Neural progenitor cell (in vitro differentiated cells): ENCODE measurements at regions not wholly inside any gene's neighbourhood (a gene's known extent, or its start where the extent isn't known, plus 50 kb on each side); places are given as distances from the start of the nearest gene placed in this dataset.

Source experiments
- DNase-seq: peaks from one replicate; pipeline ENCODE4 v3.0.0-alpha.2; 2016; ENCODE audit warnings: low spot score
- H2AFZ ChIP-seq: fragments of 200-600 bp; sonication (generic); replicated peaks from 2 replicates; pipeline ENCODE4 v1.6.1; 2016; ENCODE audit warnings: antibody characterized with exemption
- H3F3A ChIP-seq: fragments of 200-600 bp; sonication (generic); 2 replicates; pipeline ENCODE4 v1.6.1; 2016; ENCODE audit warnings: antibody characterized with exemption, low read depth
- H3K27ac ChIP-seq: fragments of 200-600 bp; sonication (generic); 2 replicates; pipeline ENCODE4 v1.5.1; 2016; ENCODE audit warnings: mild to moderate bottlenecking
- H3K27me3 ChIP-seq: fragments of 200-600 bp; sonication (generic); 2 replicates; pipeline ENCODE4 v1.6.1; 2016; ENCODE audit warnings: mild to moderate bottlenecking, moderate library complexity
- H3K36me3 ChIP-seq: fragments of 200-600 bp; sonication (generic); 2 replicates; pipeline ENCODE4 v1.5.1; 2016
- H3K4me1 ChIP-seq: fragments of 200-600 bp; sonication (generic); 2 replicates; pipeline ENCODE4 v1.6.1; 2016; ENCODE audit warnings: mixed run types
- H3K4me2 ChIP-seq: fragments of 200-600 bp; sonication (generic); 2 replicates; pipeline ENCODE4 v1.6.1; 2016
- H3K4me3 ChIP-seq: fragments of 200-600 bp; sonication (generic); 2 replicates; pipeline ENCODE4 v1.5.1; 2016
- H3K79me2 ChIP-seq: fragments of 200-600 bp; sonication (generic); 2 replicates; pipeline ENCODE4 v1.6.1; 2016; ENCODE audit warnings: low read depth
- H3K9ac ChIP-seq: fragments of 200-600 bp; sonication (generic); 2 replicates; pipeline ENCODE4 v1.6.1; 2016
- H3K9me3 ChIP-seq: fragments of 200-600 bp; sonication (generic); 2 replicates; pipeline ENCODE4 v1.5.1; 2016; ENCODE audit warnings: low read depth
- H4K20me1 ChIP-seq: fragments of 200-600 bp; sonication (generic); 2 replicates; pipeline ENCODE4 v1.6.1; 2016; ENCODE audit warnings: low read depth
- H3K27ac Mint-ChIP-seq: 3 replicates; pipeline ENCODE4 v1.8.0; 2021; ENCODE audit warnings: mixed read lengths
- H3K27me3 Mint-ChIP-seq: 2 replicates; pipeline ENCODE4 v1.8.0; 2022; ENCODE audit warnings: low read depth, mild to moderate bottlenecking, inconsistent platforms, moderate library complexity, mixed read lengths; ENCODE audit not compliant: insufficient read depth
- H3K36me3 Mint-ChIP-seq: 3 replicates; pipeline ENCODE4 v1.8.0; 2021; ENCODE audit warnings: mixed read lengths
- H3K4me1 Mint-ChIP-seq: 3 replicates; pipeline ENCODE4 v1.8.0; 2021; ENCODE audit warnings: mixed read lengths
- H3K4me3 Mint-ChIP-seq: 3 replicates; pipeline ENCODE4 v1.8.0; 2021; ENCODE audit warnings: mild to moderate bottlenecking, moderate library complexity, mixed read lengths
- H3K9me3 Mint-ChIP-seq: 3 replicates; pipeline ENCODE4 v1.8.0; 2020; ENCODE audit warnings: mixed read lengths
- CTCF ChIP-seq: fragments of 200-600 bp; sonication (generic); IDR thresholded peaks from 2 replicates; pipeline ENCODE4 v1.5.1; 2017; ENCODE audit warnings: antibody characterized with exemption, mild to moderate bottlenecking
- EZH2 ChIP-seq: fragments of 200-600 bp; sonication (generic); IDR thresholded peaks from 2 replicates; pipeline ENCODE4 v1.6.1; 2017; ENCODE audit warnings: antibody characterized with exemption, mild to moderate bottlenecking, moderate library complexity
- EZH2phosphoT487 ChIP-seq: fragments of 200-600 bp; sonication (generic); IDR thresholded peaks from 2 replicates; pipeline ENCODE4 v1.6.1; 2017; ENCODE audit warnings: antibody characterized with exemption

GRCh38 chr13:63129995-63130394, 1714.3 kb upstream of the PCDH20 start:
- H3K27ac Mint-ChIP-seq: no peak overlapping the region
- Histone ChIP-seq H3K9me3 (no peaks in the 10 kb centered on the region), H3K4me2 (no peak overlapping the region), H2AFZ (no peak overlapping the region), H3K27me3 (no peaks in the 10 kb centered on the region), H3K36me3 (no peaks in the 10 kb centered on the region), H3K9ac (no peak overlapping the region), H3K79me2 (no peaks in the 10 kb centered on the region), H3K4me3 (no peak overlapping the region), H3K27ac (no peak overlapping the region), H3K4me1 (peaks cover 2% of the 10 kb centered on the region), H4K20me1 (no peaks in the 10 kb centered on the region), H3F3A (no peaks in the 10 kb centered on the region)
- DNase-seq: no peak
- no peaks in the 10 kb centered on the region for H3K36me3 Mint-ChIP-seq
- no peaks in the 10 kb centered on the region for H3K9me3 Mint-ChIP-seq
- H3K4me1 Mint-ChIP-seq: peaks cover 10% of the 10 kb centered on the region
- no peak overlapping the region for H3K4me3 Mint-ChIP-seq
- H3K27me3 Mint-ChIP-seq: no peaks in the 10 kb centered on the region
- TF ChIP-seq CTCF (no peak), EZH2phosphoT487 (no peak), EZH2 (no peak)

GRCh38 chr13:63128716-63129115, 1713.1 kb upstream of the PCDH20 start:
- H3K27ac Mint-ChIP-seq: no peak overlapping the region

GRCh38 chr13:63124863-63125262, 1709.2 kb upstream of the PCDH20 start:
- no peak overlapping the region for H3K4me3 ChIP-seq
- Mint-ChIP-seq H3K36me3 (no peaks in the 10 kb centered on the region), H3K4me1 (peaks cover 7% of the 10 kb centered on the region), H3K4me3 (no peak overlapping the region), H3K27me3 (no peaks in the 10 kb centered on the region), H3K27ac (no peak overlapping the region), H3K9me3 (no peaks in the 10 kb centered on the region)
- H3K9ac ChIP-seq: no peak overlapping the region
- H3K27me3 ChIP-seq: no peaks in the 10 kb centered on the region
- peaks cover 2% of the 10 kb centered on the region for H3K4me1 ChIP-seq
- no peak for DNase-seq
- no peaks in the 10 kb centered on the region for H3F3A ChIP-seq
- H2AFZ ChIP-seq: no peak overlapping the region
- no peak for TF ChIP-seq EZH2phosphoT487
- peak; percentile 65 for TF ChIP-seq CTCF
- H3K9me3 ChIP-seq: no peaks in the 10 kb centered on the region
- H3K36me3 ChIP-seq: no peaks in the 10 kb centered on the region
- no peak overlapping the region for H3K4me2 ChIP-seq
- H3K27ac ChIP-seq: no peak overlapping the region
- no peaks in the 10 kb centered on the region for H4K20me1 ChIP-seq
- H3K79me2 ChIP-seq: no peaks in the 10 kb centered on the region

More at GRCh38 chr13:63128716-63129115, 1713.1 kb upstream of the PCDH20 start:
- no peak overlapping the region for H3K27ac ChIP-seq
- no peaks in the 10 kb centered on the region for H3K36me3 ChIP-seq
- TF ChIP-seq EZH2 (no peak), CTCF (no peak), EZH2phosphoT487 (no peak)
- no peaks in the 10 kb centered on the region for H3K9me3 Mint-ChIP-seq
- H3K79me2 ChIP-seq: no peaks in the 10 kb centered on the region
- H3K9ac ChIP-seq: no peak overlapping the region
- H3F3A ChIP-seq: no peaks in the 10 kb centered on the region
- H3K9me3 ChIP-seq: no peaks in the 10 kb centered on the region
- H3K4me3 Mint-ChIP-seq: no peak overlapping the region
- no peaks in the 10 kb centered on the region for H3K27me3 ChIP-seq
- peaks cover 11% of the 10 kb centered on the region for H3K4me1 Mint-ChIP-seq
- H3K36me3 Mint-ChIP-seq: no peaks in the 10 kb centered on the region
- no peaks in the 10 kb centered on the region for H4K20me1 ChIP-seq
- H3K4me3 ChIP-seq: no peak overlapping the region
- no peak for DNase-seq
- H3K27me3 Mint-ChIP-seq: no peaks in the 10 kb centered on the region
- H3K4me1 ChIP-seq: peaks cover 2% of the 10 kb centered on the region
- H3K4me2 ChIP-seq: no peak overlapping the region
- no peak overlapping the region for H2AFZ ChIP-seq

GRCh38 chr13:63120883-63121282, 1705.2 kb upstream of the PCDH20 start:
- Histone ChIP-seq H3K36me3 (no peaks in the 10 kb centered on the region), H3F3A (no peaks in the 10 kb centered on the region), H3K27ac (no peak overlapping the region), H3K4me3 (no peak overlapping the region), H2AFZ (no peak overlapping the region), H3K4me2 (no peak overlapping the region), H3K9me3 (no peaks in the 10 kb centered on the region), H3K9ac (no peak overlapping the region), H4K20me1 (no peaks in the 10 kb centered on the region), H3K79me2 (no peaks in the 10 kb centered on the region), H3K4me1 (no peaks in the 10 kb centered on the region), H3K27me3 (no peaks in the 10 kb centered on the region)
- DNase-seq: no peak
- Mint-ChIP-seq H3K4me1 (peaks cover 7% of the 10 kb centered on the region), H3K9me3 (no peaks in the 10 kb centered on the region), H3K27me3 (no peaks in the 10 kb centered on the region), H3K4me3 (no peak overlapping the region), H3K27ac (no peak overlapping the region), H3K36me3 (no peaks in the 10 kb centered on the region)
- no peak for TF ChIP-seq EZH2phosphoT487
- TF ChIP-seq EZH2: no peak
- no peak for TF ChIP-seq CTCF
